Hematopoietic multipotent progenitor cell treated with erythropoietin and hydrocortisone succinate and interleukin-3 and kit ligand, for 15 days (in vitro differentiated cells): ENCODE measurements at regions not wholly inside any gene's neighbourhood (a gene's known extent, or its start where the extent isn't known, plus 50 kb on each side); places are given as distances from the start of the nearest gene placed in this dataset.

ENCODE experiments used
- DNase-seq: peaks from one replicate; pipeline ENCODE4 v3.0.0-alpha.2; 2015; ENCODE audit warnings: low spot score

DNA sequence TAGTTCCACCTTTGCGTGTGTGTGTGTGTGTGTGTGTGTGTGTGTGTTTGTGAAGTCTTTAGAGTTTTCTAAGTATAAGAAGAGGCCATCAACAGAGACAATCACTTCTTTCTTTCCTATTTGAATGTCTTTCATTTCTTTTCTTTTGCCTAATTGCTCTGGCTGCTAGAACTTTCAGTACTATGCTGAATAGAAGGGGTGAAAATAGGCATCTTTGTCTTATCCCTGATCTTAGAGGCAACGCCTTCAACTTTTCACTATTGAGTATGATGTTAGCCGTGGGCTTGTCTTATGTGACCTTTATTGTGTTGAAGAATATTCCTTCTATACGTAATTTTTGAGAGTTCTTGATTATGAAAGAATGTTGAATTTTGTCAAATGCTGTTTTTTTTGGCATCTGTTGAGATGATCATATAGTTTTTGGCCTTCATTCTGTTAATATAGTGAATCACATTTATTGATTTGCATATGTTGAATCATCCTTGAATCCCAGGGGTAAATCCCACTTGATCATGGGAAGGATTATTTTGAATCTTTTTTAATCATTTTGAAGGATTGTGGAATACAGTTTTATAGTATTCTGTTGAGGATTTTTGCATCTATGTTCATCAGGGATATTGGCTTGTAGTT lies 134.8 kb upstream of the CD180 start:
- no peak for DNase-seq

DNA sequence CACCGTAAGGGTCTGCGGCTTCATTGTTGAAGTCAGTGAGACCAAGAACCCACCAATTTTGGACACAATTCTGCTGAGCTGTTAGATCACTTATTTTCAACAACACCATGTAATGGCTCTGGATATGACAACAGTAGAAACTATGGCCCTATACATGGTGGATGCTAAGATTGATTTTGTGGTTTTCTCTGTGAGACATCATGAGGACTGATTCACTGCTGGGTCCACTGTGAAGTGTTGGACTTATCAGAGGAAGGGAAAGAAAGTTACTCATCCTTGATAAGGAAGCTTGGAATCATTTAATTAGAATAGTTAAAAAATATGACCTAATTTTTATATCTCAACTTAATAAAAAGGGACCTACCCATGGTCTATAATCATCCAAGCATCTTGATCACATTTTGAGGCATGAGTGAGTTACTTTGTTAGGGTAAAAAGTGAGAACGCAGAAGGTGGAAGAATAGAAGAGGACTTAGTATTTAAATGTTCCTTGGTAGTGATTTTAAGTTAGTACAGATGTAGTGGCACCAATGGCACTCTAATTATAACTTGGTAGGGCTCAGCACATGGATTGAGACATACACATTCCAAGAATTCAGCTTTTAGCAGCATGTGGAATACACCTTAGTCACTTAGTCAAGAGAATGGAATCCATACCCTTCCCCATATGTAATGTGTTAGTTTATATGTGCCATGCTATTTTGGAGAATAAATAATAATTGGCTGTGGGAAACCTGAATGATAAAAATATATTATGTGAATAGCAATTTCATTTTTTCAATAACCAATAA lies 123.5 kb upstream of the CD180 start:
- DNase-seq = no peak

DNA sequence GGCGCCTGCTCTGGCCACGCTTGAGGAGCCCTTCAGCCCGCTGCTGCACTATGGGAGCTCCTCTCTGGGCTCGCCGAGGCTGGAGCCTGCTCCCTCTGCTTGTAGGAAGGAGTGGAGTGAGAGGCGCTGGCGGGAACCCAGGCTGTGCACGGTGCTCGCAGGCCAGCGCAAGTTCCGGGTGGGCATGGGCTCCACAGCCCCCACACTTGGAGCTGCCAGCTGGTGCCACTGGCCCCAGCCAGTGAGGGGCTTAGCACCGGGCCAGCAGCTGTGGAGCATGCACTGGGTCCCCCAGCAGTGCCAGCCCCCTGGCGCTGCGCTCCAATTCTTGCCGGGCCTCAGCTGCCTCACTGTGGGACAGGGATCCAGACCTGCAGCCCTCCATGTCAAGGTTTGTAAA lies 122.1 kb upstream of the CD180 start:
- DNase-seq = no peak

DNA sequence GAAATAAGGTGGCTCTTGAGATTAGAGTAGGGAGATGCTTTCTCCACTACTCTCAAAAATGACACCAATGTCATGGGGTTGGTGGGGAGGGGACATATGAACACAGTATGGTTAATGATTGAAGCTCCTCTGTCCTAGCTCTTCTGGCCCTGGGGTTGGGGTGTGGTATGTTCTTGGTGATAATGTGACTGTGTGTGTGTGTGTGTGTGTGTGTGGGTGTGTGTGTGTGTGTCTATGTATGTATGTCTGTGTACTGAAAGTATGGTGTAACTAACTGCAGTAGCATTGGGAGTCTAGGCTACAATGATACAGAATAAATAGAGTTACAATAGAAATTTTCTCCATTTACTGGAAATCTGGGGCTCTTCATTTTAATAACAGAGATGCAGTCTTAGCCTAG lies 121.0 kb upstream of the CD180 start:
- no peak for DNase-seq

DNA sequence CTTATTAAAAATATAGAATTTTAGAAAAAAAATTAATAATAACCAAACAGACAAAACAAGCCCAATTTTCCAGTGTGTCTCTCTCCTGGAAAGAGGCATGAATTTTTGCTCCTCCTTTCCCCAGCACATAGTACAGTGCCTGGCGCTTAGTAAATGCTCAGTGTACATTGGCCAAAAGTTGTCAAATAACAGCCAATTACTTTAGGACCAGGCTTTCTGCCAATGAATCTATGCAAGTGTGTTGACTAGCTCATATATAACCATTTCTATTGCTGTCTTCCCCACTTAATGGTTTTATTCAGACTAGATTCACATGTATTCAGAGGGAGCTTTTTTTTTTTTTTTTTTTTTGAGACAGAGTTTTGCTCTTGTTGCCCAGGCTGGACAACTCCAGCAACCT lies 120.1 kb upstream of the CD180 start:
- no peak for DNase-seq

DNA sequence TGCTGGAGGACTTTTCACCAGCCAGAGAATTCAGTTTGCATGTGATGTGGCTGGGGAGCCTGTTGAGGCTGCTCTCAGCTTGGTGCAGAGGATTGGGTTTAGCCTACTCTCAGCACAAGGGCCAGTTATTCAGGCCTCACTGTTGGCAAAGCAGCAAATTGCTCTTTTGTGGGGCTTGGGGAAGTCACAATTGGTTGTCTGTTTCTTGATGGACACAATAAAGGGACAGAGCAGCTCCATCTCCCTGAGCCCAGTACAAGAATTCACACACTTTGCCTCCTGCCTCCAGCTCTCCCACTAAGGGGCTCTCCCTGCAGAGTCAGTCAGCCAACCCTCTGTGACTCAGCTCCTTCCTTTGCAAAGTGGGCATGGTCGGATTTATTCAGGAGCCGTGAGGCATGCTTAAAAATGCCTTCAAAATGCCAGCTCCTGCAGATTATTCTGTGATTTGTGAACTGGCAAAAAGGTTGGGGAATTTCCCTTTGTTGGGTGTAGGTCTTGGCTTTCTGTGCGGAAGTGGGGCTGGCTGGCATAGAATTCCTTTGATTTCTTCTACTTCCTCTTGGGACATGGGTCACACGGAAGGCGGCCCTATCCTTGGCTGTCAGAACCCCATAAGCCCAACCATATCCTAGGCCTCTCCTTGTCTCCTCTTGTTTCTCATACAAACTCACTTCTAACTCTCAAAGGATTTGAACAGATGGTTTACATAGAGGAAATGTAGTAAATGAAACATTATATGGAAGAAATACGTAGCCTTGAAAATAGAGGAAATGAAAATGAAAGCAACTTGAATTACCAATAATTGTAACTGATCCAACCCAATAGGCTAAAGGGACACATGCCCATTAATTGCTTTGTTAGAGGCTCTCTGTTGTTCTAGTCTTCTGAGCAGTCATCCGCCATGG lies 118.7 kb upstream of the CD180 start:
- no peak for DNase-seq

DNA sequence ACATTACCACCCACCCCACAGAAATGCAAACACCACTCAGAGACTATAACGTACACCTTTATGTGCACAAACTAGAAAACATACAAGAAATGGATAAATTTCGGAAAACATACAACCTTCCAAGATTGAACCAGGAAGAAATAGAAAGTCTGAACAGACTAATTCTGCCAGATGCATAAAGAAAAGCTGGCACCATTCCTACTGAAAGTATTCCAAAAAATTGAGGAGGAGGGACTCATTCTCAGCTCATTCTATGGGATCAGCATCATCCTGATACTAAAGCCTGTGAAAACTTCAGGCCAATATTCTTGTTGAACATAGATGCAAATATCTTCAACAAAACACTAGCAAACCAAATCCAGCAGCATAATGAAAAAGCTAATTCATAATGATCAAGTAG lies 115.1 kb upstream of the CD180 start:
- DNase-seq = no peak

DNA sequence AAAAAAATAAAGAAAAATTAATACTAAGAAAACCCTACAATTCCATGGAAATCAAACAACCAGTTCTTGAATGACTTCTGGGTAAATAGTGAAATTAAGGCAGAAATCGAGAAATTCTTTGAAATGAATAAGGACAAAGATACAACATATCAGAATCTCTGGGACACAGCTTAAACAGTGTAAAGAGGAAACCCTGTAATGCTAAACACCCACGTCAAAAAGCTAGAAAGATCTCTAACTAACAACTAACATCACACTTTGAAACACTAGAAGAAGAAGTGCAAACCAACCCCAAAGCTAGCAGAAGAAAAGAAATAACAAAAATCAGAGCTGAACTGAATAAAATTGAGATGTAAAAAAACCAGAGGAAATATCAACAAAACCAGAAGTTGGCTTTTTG lies 114.6 kb upstream of the CD180 start:
- no peak for DNase-seq

DNA sequence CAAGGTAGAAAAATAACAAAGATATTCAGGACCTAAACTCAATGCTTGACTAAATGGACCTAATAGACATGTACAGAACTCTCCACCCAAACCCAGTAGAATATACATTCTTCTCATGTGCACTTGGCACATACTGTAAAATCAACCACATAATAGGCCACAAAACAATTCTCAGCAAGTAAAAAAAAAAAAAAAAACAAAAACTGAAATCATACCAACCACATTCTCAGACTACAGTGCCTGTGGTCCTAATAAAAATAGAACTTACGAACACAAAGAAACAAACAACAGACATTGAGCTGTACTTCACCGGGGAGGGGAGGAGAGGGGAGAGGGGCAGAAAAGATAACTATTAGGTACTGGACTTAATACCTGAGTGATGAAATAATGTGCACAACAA lies 114.1 kb upstream of the CD180 start:
- DNase-seq = no peak

DNA sequence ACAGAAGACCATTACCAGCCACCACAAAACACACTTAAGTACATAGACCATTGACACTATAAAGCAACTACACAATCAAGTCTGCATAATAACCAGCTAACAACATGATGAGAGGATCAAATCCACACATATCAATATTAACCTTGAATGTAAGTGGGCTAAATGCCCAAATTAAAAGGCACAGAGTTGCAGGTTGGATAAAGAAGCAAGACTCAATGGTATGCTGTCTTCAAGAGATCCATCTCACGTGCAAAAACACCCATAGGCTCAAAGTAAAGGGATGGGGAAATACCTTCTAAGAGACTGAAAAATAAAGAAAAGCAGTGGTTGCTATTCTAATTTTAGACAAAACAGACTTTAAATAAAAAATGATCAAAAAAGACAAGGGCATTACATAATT lies 113.6 kb upstream of the CD180 start:
- no peak for DNase-seq

DNA sequence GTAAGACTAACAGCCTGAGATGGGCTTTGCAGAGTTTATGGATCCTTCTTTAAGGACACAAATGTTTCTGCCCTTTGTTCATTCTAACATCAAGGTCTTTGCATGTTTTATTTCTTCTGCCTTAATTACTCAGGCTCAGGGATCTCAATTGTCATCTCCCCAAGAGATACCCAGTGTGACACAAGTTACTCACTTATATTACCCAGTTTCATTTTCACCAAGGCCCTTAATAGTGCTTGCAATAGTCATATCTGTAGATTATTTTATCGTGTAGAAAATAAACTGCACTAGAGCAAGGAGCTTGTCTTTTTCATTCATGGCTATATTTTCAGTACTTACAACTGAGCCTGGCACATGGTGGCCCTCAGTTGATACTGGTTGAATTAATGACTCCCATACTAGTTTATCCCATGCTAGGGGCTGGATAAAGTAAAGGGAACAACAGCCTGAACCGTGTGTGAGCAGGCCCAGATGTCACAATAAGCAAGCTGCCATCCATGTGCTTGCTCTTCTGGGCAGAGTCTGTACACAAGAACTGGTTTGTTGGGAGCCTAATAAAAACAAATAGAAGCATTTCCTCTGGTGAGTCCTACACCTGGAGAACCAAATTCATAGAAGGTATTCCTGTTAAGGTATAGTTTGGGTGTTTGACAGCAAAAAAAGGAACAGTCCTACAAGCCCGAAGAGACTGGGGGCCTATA lies 112.5 kb upstream of the CD180 start:
- no peak for DNase-seq

DNA sequence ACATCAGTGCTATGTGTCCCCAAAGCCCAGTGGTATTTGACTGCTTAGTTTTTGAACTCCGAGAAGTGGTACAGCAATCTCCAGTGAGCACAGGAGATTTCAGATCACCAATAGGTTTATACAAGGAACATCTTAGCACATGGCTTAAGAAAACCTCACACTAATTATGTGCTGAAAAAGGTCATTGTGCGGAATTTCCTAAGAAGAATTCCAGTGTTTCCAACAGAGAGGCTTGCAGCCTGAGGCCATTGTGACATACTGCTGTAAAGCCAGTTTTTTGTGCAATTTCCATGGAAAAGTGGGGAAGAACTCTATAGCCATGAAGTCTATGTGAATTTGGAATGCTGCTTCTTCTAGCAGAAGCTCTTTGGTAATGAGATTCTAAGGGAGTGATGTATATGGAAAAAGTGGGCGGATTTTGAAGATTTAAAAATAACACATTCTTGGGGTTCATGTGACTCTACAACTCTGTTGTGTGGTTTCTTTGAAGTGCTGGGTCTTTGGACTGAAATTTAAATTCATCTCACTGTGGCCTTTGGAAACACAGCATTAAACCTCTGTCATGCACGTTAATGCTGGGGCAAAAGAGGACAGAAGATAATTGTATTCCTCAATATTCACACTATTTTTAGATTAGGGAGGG lies 110.5 kb upstream of the CD180 start:
- no peak for DNase-seq

DNA sequence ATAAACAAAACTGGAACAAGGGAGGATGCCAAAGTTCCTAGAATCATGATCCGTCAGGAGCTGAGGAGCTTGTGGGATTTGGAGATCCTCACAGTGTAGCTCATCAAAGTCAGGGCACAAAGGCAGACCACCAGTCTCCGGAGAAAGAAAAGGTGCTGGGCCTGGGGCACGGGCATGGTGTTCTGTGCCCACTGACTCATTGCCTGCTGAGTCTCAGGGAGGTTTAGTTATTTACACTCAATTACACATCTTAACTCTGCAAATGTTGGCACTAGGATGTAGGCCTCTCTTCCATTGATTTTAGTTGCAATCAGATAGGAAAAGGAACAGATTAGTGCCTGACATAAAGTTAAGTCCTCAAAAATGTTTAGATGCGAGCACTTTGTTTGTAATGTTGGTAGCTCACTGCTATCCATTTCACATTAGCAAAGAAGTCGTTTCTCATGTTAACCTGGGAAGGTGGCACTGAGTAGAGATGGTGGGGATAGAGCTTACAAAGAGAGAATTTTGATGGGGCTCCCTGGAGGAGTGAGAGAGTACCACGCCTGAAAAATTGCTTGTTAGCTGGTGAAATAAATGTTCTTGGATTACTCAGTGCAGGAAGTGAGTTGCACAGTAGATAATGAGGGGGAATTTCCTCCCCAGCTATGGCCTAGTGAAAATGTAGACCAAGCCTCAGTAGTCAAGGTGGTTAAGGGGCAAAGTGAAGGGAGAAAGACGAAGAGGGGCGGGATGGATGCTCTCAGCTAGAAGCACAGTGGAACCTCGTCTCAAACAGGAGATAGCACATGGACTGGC lies 109.5 kb upstream of the CD180 start:
- DNase-seq = no peak

DNA sequence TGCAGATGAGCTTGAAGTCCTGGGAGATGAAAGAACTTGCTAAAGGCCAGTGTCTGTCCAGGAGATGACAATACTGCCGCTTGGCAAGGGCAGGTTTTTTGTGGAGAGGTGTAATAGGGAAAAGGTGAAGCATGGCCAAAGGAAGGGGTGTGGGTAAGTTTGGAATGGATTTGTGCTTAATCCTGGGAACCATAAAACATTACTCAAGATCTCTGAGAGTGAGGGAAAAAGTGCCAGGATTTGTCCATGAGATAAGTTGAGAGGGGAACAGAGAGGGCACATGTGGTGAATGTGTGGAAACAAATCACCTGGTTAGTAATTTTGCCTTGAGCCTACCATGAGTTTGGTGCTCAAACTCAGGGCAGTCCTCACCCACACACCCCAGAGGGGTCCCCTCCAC lies 108.8 kb upstream of the CD180 start:
- no peak for DNase-seq

DNA sequence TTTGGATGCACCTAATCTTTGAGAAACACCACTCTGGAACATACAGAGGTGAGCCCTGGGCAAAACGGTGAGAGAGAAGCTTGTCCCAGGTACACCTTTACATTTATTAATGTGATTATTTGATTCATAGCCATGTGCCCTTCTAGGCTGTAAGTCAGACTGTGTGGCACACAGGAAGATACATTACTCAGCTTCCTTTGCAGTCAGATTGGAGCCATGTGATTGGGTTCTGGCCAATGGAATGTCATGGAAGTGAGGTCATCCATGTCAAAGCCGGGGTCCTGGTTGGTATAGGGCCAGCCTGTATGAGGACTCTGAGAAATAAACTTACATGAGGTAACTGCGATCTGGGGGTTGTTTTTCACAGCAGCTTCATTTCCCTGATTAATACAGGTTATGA lies 106.8 kb upstream of the CD180 start:
- DNase-seq = no peak

DNA sequence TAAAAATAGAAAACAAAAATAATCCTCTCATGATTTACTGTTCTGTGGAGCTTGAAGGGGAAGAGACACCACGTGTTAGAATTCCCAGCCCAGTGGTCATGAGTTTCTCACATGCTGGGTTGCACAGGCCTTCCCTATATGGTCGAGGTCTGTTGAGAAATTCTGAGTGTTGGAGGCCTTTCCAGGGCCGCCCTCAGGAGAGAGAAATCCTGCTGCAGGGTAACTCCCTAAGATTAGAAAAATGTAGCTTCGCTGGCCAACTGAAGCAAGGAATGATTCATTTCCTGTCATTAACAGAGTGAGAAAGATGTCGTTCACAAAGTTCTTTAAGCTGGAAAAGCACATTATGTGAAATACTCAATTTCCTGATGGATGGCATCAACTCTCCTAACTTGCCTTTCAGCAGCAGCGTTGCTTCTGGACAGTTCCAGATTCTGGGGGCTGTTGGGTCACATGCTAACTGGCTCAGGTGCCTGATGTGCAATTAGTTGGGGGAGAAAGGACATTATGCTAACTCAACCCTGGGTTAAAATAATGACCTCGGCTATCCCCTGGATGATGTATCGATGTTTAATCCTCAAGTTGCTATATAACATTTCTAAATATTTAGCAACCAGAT lies 104.8 kb upstream of the CD180 start:
- no peak for DNase-seq

DNA sequence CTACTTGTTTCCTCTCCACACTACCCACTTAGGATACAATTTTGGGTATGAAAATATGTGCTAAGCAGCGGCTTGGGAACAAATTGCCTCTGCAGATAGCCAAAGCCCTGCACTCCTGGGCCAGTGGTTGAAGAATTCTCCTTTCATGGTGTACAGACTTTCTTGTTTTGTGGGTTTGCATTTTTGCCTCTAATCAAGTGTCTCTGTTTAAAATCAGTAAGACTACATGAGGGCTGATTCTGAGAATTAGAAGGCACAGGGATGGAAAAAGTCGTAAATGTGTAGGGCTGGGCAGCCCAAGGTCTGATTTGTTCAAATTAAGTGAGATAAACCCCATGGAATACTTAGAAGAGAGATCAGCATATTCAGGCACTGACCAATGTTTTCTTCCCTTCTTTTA lies 103.7 kb upstream of the CD180 start:
- no peak for DNase-seq

DNA sequence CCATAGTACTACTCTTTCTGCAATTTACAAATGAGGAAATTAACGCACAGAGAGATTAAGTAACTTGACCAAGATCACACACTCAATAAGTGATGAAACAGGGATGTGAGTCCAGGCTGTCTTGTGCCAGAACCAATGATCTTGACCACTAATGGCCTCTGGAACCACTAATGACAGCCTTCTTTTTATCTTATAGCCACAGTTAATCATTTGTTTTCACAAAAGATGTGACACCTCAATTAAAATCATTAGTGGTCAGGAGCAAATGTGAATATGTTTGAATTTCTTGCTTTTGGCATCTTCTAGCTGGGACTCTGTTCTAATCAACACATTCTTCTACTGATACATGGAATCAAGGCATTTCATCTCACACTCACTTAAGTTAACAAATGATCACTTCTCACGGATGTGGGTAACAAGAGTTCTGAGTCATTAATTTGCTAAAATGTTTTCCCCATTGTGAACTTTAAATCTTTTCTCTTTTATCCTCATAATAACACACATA lies 102.7 kb upstream of the CD180 start:
- DNase-seq = no peak

DNA sequence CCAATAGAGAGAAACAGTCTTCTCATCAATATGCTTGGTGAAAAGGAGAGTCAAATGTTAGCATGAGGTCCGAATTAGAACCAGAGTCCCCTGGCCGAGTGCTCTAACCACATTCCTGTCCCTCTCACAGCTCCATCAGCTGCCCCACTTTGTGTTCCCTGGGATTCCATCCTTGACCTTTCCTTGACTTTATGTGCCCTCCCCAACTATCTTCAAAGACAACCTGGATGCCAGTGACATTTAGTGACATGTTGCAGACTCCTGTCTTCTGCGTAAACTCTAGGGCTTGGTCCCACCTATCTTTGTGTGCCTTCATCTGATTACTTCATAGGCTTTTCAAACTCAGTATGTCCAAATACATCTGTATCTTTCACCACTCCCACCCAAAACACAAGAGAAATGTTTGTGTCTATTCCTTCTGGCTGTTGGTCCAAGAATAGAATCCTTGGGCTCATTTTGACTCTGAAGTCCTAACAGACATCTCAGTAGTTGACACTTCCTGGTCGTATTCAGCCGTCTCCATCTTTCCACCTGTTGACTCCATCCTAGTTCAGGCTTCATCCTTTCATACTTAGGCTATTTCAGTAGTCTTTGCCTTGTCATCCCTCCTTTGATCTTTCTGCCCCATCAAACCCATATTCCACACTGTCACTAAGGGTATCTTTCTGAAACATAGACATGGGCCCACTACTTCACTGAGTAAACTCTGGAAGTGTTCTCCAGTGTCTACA lies 101.4 kb upstream of the CD180 start:
- DNase-seq = no peak

DNA sequence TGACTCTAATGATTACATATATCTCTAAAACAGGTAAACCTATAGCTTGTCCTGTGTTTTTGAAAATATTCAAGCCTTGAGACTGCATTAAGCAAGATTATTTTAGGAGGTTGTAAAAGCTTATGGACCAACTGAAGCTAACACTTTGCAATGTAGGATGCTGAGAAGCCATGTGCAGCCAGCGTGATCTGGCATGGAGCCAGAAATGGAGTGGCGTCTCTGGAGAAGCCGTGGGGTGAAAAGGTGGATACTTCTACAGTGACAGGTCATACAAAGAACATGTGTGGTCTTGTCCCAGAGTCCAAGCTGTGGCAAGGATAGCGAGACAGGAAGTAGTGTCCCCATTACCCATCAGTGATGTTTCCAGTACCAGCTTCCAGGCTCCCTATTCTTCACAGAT lies 100.8 kb upstream of the CD180 start:
- no peak for DNase-seq
